ENCODE measurements at regions not wholly inside any gene's neighbourhood (a gene's known extent, or its start where the extent isn't known, plus 50 kb on each side); places are given as distances from the start of the nearest gene placed in this dataset.

- Histone ChIP-seq H3K27ac (ENCODE audit: low read length) (no peak overlapping the region), H3K9ac (ENCODE audit: low read length) (no peak overlapping the region)
Measured at GRCh38 chr10:47223236-47223635, 76.8 kb upstream of the GDF10 start.

GRCh38 chr10:47224546-47225218 is 75.3 kb upstream of the GDF10 start:
- Histone ChIP-seq H3K9me2 (ENCODE audit: insufficient read depth, low read length) (no peaks in the 10 kb centered on the region), H3K27ac (ENCODE audit: low read length) (no peak overlapping the region), H3K79me2 (replicated peaks; ENCODE audit: insufficient read depth, low read length) (no peaks in the 10 kb centered on the region), H3F3A (ENCODE audit: insufficient read depth, low read length, poor library complexity, severe bottlenecking) (no peaks in the 10 kb centered on the region), H3K4me2 (ENCODE audit: low read length) (no peak overlapping the region), H3K9me3 (ENCODE audit: low read length) (no peaks in the 10 kb centered on the region), H3K4me3 (ENCODE audit: low read length) (no peak overlapping the region), H3K27me3 (ENCODE audit: insufficient read depth, low read depth, low read length) (no peaks in the 10 kb centered on the region), H2AFZ (ENCODE audit: low read depth, low read length) (no peak overlapping the region), H3K36me3 (ENCODE audit: insufficient read depth, low read length) (no peaks in the 10 kb centered on the region), H4K20me1 (ENCODE audit: insufficient read depth) (no peaks in the 10 kb centered on the region), H3K9ac (ENCODE audit: low read length) (no peak overlapping the region)
- TF ChIP-seq CTCF (IDR thresholded peaks at IDR 0.05; ENCODE audit: poor library complexity, severe bottlenecking): no peak
- no peak for TF ChIP-seq POLR2AphosphoS5 (IDR thresholded peaks at IDR 0.05)
- TF ChIP-seq REST (IDR thresholded peaks at IDR 0.05; ENCODE audit: borderline replicate concordance): no peak
- no peak for TF ChIP-seq SMC3 (conservative IDR thresholded peaks at IDR 0.05; ENCODE audit: poor library complexity)
- no peak for TF ChIP-seq EP300 (conservative IDR thresholded peaks at IDR 0.05; ENCODE audit: poor library complexity, severe bottlenecking)

More at GRCh38 chr10:47223236-47223635, 76.8 kb upstream of the GDF10 start:
- Histone ChIP-seq H3F3A (ENCODE audit: insufficient read depth, low read length, poor library complexity, severe bottlenecking) (no peaks in the 10 kb centered on the region), H3K9me2 (ENCODE audit: insufficient read depth, low read length) (no peaks in the 10 kb centered on the region), H3K4me3 (ENCODE audit: low read length) (no peak overlapping the region), H3K27me3 (ENCODE audit: insufficient read depth, low read depth, low read length) (no peaks in the 10 kb centered on the region), H2AFZ (ENCODE audit: low read depth, low read length) (no peak overlapping the region), H3K4me2 (ENCODE audit: low read length) (no peak overlapping the region), H3K36me3 (ENCODE audit: insufficient read depth, low read length) (no peaks in the 10 kb centered on the region), H3K79me2 (replicated peaks; ENCODE audit: insufficient read depth, low read length) (no peaks in the 10 kb centered on the region), H4K20me1 (ENCODE audit: insufficient read depth) (no peaks in the 10 kb centered on the region), H3K9me3 (ENCODE audit: low read length) (no peaks in the 10 kb centered on the region)
- TF ChIP-seq EP300 (conservative IDR thresholded peaks at IDR 0.05; ENCODE audit: poor library complexity, severe bottlenecking): no peak
- no peak for TF ChIP-seq CTCF (IDR thresholded peaks at IDR 0.05; ENCODE audit: poor library complexity, severe bottlenecking)
- no peak for TF ChIP-seq REST (IDR thresholded peaks at IDR 0.05; ENCODE audit: borderline replicate concordance)
- no peak for TF ChIP-seq SMC3 (conservative IDR thresholded peaks at IDR 0.05; ENCODE audit: poor library complexity)
- no peak for TF ChIP-seq TAF1 (IDR thresholded peaks at IDR 0.05; ENCODE audit: low read depth)
- TF ChIP-seq MXI1 (conservative IDR thresholded peaks at IDR 0.05; ENCODE audit: poor library complexity, severe bottlenecking): no peak
- TF ChIP-seq EZH2 (IDR thresholded peaks at IDR 0.05; ENCODE audit: borderline replicate concordance, insufficient read depth, low read length, poor library complexity, severe bottlenecking): no peak
- no peak for TF ChIP-seq POLR2AphosphoS5 (IDR thresholded peaks at IDR 0.05)

All from neural cell (in vitro differentiated cells).